SK-N-SH (cell line): ENCODE measurements at regions not wholly inside any gene's neighbourhood (a gene's known extent, or its start where the extent isn't known, plus 50 kb on each side); places are given as distances from the start of the nearest gene placed in this dataset.

ENCODE experiments used
- EZH2phosphoT487 ChIP-seq: fragments of 200-600 bp; sonication (generic); IDR thresholded peaks from 2 replicates; pipeline ENCODE4 v1.6.1; 2017; ENCODE audit warnings: low read depth, mixed run types, mild to moderate bottlenecking, antibody characterized with exemption, moderate library complexity, borderline replicate concordance
- TAF1 ChIP-seq: IDR thresholded peaks from 2 replicates; pipeline ENCODE4 v1.6.1; 2012; ENCODE audit warnings: low read depth, mild to moderate bottlenecking, low read length, moderate library complexity, borderline replicate concordance
- TF ChIP-seq, protein P1 (sequence below): fragments of 200-600 bp; sonication (generic); IDR thresholded peaks from 2 replicates; pipeline ENCODE4 v1.6.1; 2017; ENCODE audit warnings: antibody characterized with exemption, mild to moderate bottlenecking, moderate library complexity
- TF ChIP-seq, protein P2 (sequence below): IDR thresholded peaks from 2 replicates; pipeline ENCODE4 v1.4.0; 2012; ENCODE audit warnings: low read depth
- TF ChIP-seq, protein P3 (sequence below): IDR thresholded peaks from 2 replicates; pipeline ENCODE4 v1.6.1; 2012; ENCODE audit warnings: mild to moderate bottlenecking, low read depth, low read length, moderate library complexity

DNA sequence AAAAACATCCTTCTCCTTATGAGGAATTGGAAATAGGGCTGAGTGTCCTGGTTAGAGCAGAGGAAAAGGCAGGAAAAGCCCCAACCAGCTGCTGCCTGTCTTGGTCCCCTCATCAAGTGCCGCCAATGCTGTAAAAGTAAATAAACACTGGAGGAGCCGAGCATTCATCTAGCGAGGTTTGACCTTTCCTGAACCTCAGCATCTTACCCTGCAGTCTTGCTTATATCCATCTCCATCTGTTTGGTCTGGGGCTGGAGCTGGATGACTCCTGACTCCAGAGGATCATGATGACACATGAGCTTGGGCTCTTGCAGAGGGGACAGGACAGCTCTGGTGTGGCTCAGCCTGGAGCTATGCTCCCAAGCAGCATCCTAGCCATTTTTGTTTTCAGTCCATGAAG is 501.1 kb downstream of the TNS3 start:
- TF ChIP-seq TAF1 (no peak), EZH2phosphoT487 (no peak)
- TF ChIP-seq, protein P1, sequence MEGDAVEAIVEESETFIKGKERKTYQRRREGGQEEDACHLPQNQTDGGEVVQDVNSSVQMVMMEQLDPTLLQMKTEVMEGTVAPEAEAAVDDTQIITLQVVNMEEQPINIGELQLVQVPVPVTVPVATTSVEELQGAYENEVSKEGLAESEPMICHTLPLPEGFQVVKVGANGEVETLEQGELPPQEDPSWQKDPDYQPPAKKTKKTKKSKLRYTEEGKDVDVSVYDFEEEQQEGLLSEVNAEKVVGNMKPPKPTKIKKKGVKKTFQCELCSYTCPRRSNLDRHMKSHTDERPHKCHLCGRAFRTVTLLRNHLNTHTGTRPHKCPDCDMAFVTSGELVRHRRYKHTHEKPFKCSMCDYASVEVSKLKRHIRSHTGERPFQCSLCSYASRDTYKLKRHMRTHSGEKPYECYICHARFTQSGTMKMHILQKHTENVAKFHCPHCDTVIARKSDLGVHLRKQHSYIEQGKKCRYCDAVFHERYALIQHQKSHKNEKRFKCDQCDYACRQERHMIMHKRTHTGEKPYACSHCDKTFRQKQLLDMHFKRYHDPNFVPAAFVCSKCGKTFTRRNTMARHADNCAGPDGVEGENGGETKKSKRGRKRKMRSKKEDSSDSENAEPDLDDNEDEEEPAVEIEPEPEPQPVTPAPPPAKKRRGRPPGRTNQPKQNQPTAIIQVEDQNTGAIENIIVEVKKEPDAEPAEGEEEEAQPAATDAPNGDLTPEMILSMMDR: no peak
- TF ChIP-seq, protein P2, sequence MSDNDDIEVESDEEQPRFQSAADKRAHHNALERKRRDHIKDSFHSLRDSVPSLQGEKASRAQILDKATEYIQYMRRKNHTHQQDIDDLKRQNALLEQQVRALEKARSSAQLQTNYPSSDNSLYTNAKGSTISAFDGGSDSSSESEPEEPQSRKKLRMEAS: no peak
- TF ChIP-seq, protein P3, sequence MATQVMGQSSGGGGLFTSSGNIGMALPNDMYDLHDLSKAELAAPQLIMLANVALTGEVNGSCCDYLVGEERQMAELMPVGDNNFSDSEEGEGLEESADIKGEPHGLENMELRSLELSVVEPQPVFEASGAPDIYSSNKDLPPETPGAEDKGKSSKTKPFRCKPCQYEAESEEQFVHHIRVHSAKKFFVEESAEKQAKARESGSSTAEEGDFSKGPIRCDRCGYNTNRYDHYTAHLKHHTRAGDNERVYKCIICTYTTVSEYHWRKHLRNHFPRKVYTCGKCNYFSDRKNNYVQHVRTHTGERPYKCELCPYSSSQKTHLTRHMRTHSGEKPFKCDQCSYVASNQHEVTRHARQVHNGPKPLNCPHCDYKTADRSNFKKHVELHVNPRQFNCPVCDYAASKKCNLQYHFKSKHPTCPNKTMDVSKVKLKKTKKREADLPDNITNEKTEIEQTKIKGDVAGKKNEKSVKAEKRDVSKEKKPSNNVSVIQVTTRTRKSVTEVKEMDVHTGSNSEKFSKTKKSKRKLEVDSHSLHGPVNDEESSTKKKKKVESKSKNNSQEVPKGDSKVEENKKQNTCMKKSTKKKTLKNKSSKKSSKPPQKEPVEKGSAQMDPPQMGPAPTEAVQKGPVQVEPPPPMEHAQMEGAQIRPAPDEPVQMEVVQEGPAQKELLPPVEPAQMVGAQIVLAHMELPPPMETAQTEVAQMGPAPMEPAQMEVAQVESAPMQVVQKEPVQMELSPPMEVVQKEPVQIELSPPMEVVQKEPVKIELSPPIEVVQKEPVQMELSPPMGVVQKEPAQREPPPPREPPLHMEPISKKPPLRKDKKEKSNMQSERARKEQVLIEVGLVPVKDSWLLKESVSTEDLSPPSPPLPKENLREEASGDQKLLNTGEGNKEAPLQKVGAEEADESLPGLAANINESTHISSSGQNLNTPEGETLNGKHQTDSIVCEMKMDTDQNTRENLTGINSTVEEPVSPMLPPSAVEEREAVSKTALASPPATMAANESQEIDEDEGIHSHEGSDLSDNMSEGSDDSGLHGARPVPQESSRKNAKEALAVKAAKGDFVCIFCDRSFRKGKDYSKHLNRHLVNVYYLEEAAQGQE: no peak
